T-helper 2 cell treated with Interferon-gamma antibody and Interleukin-4, amounts not matched to agents 100 ng/mL and 5 ng/mL, for 36 hours (primary cell): ENCODE measurements at regions not wholly inside any gene's neighbourhood (a gene's known extent, or its start where the extent isn't known, plus 50 kb on each side); places are given as distances from the start of the nearest gene placed in this dataset.

Source experiments
- intact Hi-C: fragments of 100-400 bp; cut with micrococcal nuclease; formaldehyde crosslinking; loops from one replicate; pipeline ENCODE4 v1.15.1; 2023

DNA sequence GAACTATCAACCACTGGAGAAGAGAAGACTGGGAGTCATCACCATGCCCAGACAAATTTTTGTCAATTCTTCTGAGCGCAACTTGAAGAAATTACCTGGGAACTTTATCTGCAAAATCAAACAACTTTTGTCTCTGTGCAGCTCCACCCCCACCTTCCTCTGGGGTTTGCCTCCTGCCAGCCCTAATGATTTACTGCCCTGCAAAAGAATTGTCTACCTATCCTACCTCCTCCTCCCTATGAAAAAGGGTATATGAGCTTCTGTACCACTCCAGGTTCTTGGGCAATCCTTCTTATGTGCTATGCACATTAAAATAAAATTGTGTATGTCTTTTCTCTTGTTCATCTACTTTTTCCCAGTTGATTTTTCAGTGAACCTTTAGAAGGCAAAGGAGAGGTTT, 191.9 kb downstream of the URB2 start:
- intact Hi-C loops, result no loop called here

DNA sequence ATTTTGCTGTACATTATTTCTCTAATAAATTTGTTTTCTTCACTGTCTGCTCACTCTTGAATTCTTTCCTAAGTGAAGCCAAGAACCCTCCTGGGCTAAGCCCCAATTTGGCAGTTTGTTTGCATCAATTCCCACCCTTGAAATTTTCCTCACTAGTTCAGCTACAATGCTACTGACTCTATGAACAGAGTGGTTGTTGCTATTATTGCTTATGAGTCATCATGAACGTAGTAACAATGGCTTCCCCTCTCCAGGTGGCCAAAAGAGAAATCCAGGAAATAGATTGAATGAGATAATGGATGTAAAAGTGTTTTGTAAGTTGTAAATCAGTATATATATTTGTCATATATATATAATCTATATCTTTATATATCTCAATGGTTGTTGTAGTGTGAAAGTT, 193.0 kb downstream of the URB2 start:
- intact Hi-C loops, result no loop called here

DNA sequence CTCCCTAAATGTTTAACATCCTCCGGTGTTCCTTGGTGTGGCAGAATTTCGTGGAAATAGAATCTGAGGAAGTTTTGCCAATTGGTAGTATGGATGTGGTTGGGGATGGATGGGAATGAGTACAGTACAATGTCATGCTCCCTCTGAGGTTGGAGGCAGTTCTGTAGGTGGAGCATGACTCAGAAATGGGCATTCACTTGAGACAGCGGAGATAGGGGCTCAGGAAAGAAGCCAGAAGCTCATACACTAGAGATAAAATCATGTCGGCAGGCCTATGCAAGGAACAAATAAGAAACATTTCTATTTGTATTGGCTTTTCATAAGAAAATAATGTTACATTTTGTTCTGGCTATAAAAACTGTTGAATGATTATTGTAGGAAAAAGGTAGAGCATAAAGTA, 196.0 kb downstream of the URB2 start:
- intact Hi-C loops, result no loop called here

DNA sequence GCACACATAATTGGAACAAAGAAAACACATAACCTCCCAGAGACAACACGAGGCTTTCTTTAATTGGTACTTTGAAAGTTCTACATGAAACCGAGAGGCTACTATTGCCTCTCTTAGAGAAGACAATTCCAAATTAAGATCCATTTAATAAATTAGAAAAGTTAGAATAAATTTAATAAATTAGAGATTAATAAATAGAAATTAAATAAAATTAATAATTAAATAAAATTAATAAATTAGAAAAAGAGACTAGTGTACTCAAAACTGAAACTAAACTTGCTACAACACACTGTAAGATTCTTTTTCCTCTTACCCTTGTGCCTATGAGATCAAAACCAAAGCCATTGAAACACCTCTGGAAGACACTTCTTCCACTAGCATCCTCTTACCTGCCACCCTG, 199.0 kb downstream of the URB2 start:
- intact Hi-C loops, result no loop called here

DNA sequence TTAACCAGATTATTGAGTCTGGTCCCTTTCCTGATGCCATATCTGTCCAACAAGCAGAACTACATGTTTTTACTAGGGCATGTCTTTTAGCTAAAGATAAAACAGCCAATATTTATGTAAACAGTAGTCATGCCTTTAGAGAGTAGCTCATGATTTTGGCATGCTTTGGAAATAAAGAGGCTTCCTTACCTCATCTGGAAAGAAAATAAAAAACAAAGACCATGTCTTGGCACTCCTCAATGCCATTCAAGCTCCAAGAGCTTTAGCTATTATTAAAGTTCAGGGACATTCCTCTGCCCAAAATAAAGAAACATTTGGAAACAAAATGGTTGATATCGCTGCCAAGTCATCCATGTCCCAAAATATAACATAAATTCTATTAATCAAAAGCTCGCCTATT, 202.4 kb downstream of the URB2 start:
- intact Hi-C loops, result no loop called here

DNA sequence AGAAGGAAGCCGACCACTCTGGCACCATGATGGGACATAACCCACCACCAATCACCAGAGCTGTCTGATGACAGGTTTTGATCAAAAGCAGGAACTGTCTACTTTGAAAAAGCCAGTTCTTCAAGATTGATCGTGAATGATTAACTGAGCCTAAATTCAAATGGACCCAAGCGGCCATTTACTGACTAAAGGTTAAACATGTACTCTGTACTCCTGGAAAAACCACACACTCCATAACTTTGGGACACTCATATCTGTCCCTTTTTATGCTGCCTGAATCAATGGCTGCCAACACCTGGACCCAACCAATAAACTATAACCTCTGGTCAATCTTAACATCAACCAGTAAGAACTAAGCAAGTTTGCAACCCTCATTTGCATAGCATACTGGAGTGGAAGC, 206.6 kb downstream of the URB2 start:
- intact Hi-C loops, result no loop called here

DNA sequence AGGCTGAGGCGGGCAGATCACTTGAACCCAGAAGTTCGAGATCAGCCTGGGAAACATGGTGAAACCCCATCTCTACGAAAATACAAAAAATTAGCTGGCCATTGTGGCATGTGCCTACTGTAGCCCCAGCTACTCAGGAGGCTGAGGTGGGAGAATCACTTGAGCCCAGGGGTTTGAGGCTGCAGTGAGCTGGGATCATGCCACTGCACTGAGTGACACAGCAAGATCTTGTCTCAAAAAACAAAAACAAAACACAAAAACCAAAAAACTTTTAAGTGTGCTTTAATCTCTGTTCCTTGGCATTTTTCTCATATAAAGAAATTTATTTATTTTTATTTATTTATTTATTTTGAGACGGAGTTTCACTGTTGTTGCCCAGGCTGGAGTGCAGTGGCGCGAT, 208.2 kb downstream of the URB2 start:
- intact Hi-C loops, result no loop called here

DNA sequence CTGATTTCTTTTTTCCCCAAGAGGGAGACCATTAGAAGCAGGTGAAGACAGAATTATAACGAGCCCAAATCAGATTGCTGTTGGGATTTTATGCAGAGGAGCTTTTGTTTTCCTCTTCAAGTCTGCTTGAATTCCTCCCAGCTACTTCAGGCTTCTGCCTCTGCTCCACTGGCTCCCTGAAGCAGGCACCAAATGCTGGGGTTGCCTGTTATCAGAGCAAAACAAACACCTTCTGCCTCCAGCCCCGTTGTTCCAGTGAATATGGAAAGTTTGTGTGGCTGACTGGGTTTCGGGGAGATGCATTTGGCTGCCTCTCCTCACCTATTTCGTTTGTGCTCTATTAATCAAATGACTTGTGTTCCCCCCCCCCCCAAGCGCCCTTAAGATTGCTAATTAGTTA, 209.2 kb downstream of the URB2 start:
- intact Hi-C loops, result no loop called here

DNA sequence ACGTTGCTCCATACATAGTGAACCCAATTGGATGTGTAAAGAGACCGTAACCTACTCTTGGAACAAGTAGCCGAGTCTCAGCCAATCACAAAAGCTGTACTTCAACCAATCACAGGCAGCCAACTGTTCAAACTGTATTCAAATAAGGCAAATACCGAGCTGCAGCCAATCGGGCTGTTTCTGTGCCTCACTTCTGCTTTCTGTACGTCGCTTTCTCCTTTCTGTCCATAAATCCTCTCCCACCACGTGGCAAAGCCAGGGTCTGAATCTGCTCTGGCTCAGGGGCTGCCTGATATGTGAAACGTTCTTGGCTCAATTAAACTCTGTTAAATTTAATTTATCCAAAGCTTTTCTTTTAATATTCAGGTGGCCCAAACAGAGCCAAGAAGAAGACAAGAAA, 210.3 kb downstream of the URB2 start:
- intact Hi-C loops, result no loop called here

DNA sequence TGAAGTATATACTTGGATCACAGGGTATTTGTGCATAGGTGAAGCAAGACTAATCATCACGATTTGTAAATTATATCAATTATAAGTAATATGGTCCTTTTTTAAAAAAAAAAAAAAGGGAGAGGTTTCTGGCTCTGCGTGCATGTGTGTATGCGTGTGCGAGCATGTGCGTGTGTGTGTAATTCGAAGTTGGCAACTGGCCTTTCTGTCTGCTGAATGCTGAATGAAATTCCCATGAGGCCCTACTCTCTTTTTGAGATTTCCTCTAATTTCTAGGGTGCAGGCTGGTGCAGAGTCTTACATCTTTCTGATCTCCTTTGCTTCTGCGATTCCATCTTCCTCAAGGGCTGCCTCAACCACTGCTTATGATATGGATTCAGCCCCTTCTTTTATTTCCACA, 212.2 kb downstream of the URB2 start:
- intact Hi-C loops, result no loop called here

DNA sequence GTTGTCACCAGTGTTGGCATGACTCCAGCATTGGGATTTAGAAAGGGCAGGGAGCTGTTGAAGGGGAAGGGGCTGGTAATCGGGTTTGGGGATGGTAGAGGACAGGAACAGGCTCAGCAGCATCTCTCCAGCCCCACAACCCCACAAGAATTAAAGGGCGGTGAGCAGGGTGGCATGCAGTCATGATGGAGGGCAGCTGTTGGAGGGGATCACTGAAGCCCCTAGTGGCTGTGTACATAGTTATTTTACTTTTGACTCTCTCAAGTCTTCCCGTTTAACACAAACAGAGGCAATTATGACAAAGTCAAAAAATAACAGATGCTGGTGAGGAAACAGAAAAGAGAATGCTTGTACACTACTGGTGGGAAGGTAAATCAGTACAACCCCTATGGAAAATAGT, 213.8 kb downstream of the URB2 start:
- intact Hi-C loops, result loop anchor here (10.0 kb wide), 1 partner anchor 845 kb away; no protein-coding TSS in a partner anchor

DNA sequence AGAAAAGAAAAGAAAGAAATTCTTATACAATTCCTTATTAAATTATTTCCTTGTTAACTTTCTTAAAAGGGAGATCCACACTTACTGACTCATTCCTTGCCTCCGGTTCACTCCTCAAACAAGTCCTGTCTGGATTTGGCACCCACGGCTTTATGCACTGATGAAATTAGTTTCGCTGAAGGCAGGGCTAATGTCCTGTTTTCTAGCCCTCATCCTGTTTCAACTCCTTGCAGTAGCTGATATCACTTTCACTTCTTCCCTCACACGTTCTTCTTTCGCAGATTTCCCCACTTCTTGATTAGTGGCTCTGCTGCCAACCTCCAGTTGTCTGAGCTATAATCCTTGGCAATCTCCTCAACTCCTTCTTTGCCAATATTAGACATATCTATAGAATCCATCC, 215.2 kb downstream of the URB2 start:
- intact Hi-C loops, result loop anchor here (10.0 kb wide), 1 partner anchor 846 kb away; no protein-coding TSS in a partner anchor

DNA sequence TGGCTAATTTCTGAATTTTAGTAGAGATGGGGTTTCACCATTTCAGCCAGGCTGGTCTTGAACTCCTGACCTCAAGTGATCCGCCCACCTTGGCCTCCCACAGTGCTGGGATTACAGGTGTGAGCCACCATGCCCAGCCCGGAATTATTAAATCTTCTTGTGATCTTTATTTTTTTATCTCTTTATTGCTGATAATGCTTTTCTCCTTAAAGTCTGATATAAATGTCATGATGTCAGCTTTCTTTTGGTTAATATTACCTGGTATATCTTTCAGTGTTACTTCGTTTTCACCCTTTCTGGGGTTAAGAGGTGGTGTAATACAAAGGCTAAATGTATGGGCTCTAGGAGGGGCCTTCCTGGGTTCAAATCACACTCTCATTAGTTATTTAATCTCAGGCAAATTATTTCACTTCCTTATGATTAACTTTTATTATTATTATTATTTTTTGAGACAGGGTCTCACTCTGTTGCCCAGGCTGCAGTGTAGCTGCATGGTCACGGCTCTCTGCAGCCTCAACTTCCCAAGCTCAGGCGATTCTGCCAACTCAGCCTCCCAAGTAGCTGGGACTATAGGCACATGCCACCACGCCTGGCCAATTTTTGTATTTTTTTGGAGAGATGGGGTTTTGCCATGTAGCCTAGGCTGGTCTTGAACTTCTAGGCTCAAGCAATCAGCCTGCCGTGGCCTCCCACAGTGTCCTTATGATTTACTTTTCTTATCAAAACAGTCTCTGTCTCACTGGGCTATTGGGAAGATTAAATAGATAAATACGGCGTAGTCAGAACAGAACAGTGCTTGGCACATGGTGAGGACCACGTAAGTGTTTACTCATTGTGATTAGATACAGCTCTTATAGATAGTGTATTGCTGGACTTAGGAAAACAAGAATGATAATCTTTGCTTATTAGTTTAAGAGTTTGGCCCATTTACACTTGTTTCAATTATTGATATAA, 216.5 kb downstream of the URB2 start:
- intact Hi-C loops, result loop anchor here (10.0 kb wide), 1 partner anchor 848 kb away; no protein-coding TSS in a partner anchor

DNA sequence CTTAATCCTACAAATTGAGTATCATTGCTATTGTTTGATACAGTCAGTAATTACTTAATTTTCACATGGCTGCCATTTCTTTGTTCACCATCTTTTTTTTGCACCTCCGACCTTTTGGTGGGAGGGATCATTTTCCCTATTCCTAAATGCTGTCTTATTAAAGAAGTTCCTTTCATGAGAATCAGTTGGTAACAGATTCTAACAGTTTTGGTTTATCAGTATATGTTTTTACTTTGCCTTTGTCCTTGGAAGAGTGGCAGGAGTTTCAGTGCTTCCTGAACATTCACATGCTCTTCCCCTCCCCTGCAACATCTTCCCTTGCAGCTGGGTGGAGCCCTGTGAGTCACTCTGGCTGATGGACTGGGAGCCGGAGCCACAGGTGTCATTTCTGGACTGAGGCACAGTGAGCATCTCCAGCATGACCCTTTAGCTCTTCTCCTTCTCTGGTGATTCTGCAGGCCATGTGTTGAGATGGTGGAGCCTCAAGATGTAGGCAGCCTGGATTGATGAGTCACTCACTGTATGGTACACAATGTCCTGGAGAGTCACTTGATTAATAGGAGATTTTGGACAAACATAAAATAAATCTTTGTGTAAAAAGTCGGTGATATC, 217.7 kb downstream of the URB2 start:
- intact Hi-C loops, result loop anchor here (10.0 kb wide), 1 partner anchor 849 kb away; no protein-coding TSS in a partner anchor

DNA sequence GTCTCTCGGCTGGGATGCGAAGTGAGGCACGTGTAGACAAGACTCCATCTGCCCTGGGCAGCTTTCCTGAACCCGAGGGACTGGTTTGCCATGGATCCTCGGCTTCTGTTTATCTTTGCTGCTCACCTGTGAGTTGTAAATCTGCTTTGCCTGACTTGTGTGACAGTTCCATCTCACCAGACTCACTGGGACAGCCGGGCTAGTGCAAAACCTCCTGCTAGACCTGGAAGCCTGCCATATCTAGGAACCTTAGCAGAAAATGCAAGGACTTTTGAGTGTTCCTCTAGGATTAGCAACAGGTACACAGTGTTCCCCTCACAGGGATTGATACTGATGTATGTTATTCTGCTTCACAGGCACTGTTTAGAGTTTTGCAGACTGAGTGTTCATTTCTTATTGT, 218.6 kb downstream of the URB2 start:
- intact Hi-C loops, result loop anchor here (10.0 kb wide), 1 partner anchor 850 kb away; no protein-coding TSS in a partner anchor

DNA sequence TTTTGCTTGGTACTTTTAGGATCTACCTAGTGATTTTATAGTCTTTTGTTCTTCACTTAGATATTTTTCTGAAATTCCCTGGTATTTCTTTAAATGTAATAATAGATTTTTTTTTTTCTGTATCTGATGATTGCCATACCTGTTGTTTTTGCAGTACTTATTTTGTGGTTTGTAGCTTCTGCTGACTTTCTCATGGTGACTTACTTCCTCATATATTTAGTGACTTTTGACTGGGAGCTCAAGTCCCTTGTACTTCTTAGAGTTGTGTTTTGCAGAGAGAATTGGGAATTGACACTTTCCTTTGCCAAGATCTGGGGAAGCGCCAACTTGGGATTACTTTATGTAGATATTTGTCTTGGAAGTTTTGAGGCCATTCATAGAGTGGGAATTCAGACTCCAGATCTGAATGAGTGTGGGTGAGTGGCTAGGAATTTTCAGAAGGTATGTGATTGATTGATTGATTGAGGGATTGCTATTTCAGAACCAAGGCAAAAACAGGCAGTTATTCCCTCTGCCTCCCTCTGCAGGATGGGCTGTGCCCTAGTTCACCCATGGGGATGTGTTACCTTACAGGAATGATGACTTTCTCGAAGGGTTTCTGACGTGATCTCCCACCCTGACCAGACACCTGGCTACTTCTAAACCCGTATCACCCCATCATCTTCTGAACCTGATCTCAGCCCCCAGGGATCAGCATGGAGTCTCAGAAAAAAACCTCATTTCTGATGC, 219.5 kb downstream of the URB2 start:
- intact Hi-C loops, result loop anchor here (10.0 kb wide), 1 partner anchor 851 kb away; no protein-coding TSS in a partner anchor

DNA sequence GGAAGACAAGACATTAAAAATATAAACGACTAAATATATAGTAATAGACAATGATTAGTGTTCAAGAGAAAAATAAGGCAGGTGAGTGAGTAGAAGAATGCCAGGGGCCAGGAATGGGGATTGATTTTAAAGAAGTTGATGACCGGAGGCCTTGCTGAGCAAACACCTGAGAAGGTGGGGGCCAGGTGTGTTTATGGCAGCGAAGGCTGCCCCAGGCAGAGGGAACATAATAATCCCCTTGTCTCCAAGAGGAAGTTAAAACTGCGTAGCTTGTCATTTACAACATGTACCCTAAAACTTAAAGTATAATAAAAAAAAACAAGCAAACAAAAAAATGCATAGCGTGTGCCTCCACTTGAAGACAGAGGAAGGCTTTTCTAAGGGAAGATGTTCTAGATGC, 220.3 kb downstream of the URB2 start:
- intact Hi-C loops, result loop anchor here (10.0 kb wide), 1 partner anchor 852 kb away; no protein-coding TSS in a partner anchor

DNA sequence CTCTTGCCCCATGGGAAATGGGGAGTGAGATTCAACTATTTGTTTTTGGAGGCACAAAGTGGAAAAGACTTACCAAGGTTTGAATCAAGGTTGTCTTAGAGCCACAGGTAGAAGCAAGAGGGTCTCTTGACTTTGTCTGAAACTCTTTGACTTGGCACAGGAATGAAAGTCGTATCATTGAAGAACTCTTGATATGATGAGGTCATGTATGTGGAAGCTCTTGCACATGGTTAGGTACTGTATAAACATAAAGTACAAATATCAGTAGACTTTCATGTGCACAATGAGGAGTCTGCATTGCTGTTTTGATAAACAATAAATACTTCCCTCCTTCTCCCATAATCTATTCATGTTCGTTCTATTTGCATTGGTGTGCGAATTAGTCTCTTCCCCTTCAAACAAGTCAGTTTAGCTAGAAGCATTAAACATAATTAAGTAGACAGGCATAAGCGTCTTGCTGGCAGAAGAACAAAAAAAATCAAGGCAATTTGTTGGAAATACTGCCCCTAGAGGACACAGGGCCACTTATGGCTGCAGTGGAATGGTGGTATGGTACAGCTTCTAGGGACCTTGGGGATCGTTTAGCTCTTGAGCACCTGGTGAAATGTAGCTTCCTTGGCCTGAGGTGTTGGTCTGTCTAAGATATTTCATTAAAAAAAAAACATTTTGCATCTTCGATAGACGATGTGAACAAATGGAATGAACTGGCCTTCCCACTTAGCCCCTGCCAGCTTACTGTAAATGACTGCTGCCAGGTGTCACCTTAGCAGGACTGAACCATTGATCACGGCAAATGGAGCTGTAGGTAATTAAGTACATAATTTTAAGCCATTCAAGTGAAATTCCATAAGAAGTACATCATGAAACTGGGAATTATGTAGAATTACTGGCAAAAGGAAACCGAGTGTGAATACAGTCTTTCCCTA, 218.0 kb upstream of the GALNT2 start:
- intact Hi-C loops, result loop anchor here (10.0 kb wide), 1 partner anchor 854 kb away; no protein-coding TSS in a partner anchor

DNA sequence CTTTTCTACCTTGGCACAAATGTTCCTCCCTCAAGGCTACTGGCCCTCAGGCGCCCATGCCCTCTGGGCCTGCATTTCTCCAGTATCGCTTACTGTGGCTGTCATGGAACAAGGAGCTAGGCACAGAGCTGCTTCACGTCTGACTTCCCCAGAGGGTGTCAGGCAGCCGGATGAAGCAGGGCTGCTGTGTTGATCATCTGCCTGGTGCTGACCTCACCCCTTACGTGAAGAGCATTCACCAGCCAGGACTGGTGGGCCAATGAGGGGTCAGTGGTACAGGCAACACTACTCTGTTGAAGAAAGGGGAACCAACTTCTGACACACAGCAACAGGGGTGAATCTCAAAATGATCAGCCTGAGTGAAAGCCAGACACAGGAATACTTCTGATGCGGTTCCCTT, 215.5 kb upstream of the GALNT2 start:
- intact Hi-C loops, result loop anchor here (10.0 kb wide), 1 partner anchor 187 kb away; no protein-coding TSS in a partner anchor

DNA sequence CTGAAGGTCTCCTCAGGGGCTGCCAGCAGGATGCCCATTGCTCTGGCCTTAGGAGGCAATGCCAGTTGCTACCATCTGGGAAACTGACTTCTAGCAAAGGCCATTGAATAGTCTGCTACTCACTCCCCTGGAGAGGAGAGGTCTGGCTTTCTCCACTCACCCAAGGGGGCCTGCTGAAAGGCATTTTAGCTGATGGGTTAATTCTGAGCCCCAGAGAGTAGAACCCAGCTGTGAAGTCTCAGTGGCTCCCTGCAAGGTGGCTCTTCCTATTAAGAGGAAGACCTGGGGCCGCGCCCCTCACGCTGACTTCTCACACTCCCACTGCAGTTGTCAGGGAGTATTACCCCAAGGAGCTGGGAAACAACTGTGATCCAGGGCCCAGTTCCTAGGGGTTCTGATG, 213.3 kb upstream of the GALNT2 start:
- intact Hi-C loops, result loop anchor here (10.0 kb wide), 1 partner anchor 189 kb away; no protein-coding TSS in a partner anchor
